B cell (primary cell): ENCODE measurements at regions not wholly inside any gene's neighbourhood (a gene's known extent, or its start where the extent isn't known, plus 50 kb on each side); places are given as distances from the start of the nearest gene placed in this dataset.

Experiments
- ATAC-seq: fragments of 200-7000 bp; cut with Tn5 transposase; one replicate; pipeline ENCODE4 v1.10.0; 2021; ENCODE audit warnings: low read depth, mild to moderate bottlenecking, moderate number of reproducible peaks, moderate library complexity
- CTCF ChIA-PET: fragments of 350-600 bp; sonication (Branson Sonifier 250); formaldehyde crosslinking; loops from one replicate; lab custom pipeline; 2021; ENCODE audit warnings: antibody characterized with exemption, inconsistent platforms; lab: Charles Lee
- POLR2A ChIA-PET: fragments of 350-600 bp; sonication (Branson Sonifier 250); formaldehyde crosslinking; loops from one replicate; lab custom pipeline; 2021; ENCODE audit warnings: antibody characterized with exemption; lab: Charles Lee
- DNase-seq: peaks from one replicate; pipeline ENCODE4 v3.0.0; 2013
- H2AFZ ChIP-seq: 2 replicates; pipeline ENCODE4 v1.6.1; 2012; ENCODE audit warnings: mild to moderate bottlenecking, low read depth, low read length; ENCODE audit not compliant: insufficient read depth, poor library complexity, severe bottlenecking
- H3K27ac ChIP-seq, 2 donors: 1 replicate in 1 of 2; 2 replicates in 1 of 2; pipeline ENCODE4 v1.5.1; 2012 to 2013; ENCODE audit warnings: low read length in 2 of 2, mild to moderate bottlenecking in 2 of 2, moderate library complexity in 1 of 2
- H3K27me3 ChIP-seq, 4 experiments: fragments of 200-600 bp in 1 of 4; sonication (generic) in 1 of 4; replicated peaks in 1 of 4; 1 replicate in 2 of 4; 2 replicates in 2 of 4; pipeline versions ENCODE4 v1.6.1 to v1.7.0; 2013 to 2016; ENCODE audit warnings: low read length in 3 of 4, mild to moderate bottlenecking in 2 of 4, mixed read lengths in 1 of 4, moderate library complexity in 1 of 4; ENCODE audit not compliant: insufficient read depth in 4 of 4, control insufficient read depth in 3 of 4; ENCODE audit errors: control extremely low read depth in 1 of 4
- H3K36me3 ChIP-seq, 2 experiments: replicated peaks in 1 of 2; 1 replicate in 1 of 2; 2 replicates in 1 of 2; pipeline versions ENCODE4 v1.6.1 to v1.7.1; 2013; ENCODE audit warnings: low read length in 1 of 2; ENCODE audit not compliant: insufficient read depth in 2 of 2, control insufficient read depth in 1 of 2; ENCODE audit errors: control extremely low read depth in 1 of 2, extremely low read depth in 1 of 2
- H3K4me1 ChIP-seq, 2 donors: fragments of 200-600 bp in 1 of 2; sonication (generic) in 1 of 2; 1 replicate in 1 of 2; 2 replicates in 1 of 2; pipeline versions ENCODE4 v1.5.1 to v1.6.1; 2013 to 2017; ENCODE audit warnings: low read length in 2 of 2; ENCODE audit not compliant: control insufficient read depth in 2 of 2, insufficient read depth in 2 of 2
- H3K4me2 ChIP-seq: replicated peaks from 2 replicates; pipeline ENCODE3; 2012; ENCODE audit warnings: mild to moderate bottlenecking, low read depth, low read length; ENCODE audit not compliant: poor library complexity, severe bottlenecking
- H3K4me3 ChIP-seq, 5 experiments: fragments of 200-600 bp in 1 of 5; sonication (generic) in 1 of 5; 1 replicate in 3 of 5; 2 replicates in 2 of 5; pipeline versions ENCODE4 v1.5.1 to v1.7.0; 2011 to 2016; ENCODE audit warnings: low read length in 4 of 5, mild to moderate bottlenecking in 4 of 5, low read depth in 2 of 5, control low read depth in 1 of 5, moderate library complexity in 1 of 5; ENCODE audit not compliant: insufficient read depth in 1 of 5; ENCODE audit errors: control extremely low read depth in 1 of 5, extremely low read depth in 1 of 5
- H3K79me2 ChIP-seq: fragments of 200-600 bp; sonication (generic); one replicate; pipeline ENCODE4 v1.6.0; 2016; ENCODE audit warnings: low read length; ENCODE audit not compliant: control insufficient read depth, insufficient read depth
- H3K9ac ChIP-seq: fragments of 200-600 bp; sonication (generic); 2 replicates; pipeline ENCODE4 v1.6.1; 2017; ENCODE audit warnings: mild to moderate bottlenecking, low read length, moderate library complexity
- H3K9me3 ChIP-seq, 3 donors: one replicate each; pipeline versions ENCODE4 v1.6.1 to v1.7.1; 2013; ENCODE audit warnings: low read length in 2 of 3; ENCODE audit not compliant: control insufficient read depth in 2 of 3, insufficient read depth in 1 of 3; ENCODE audit errors: control extremely low read depth in 1 of 3
- H4K20me1 ChIP-seq: 2 replicates; pipeline ENCODE4 v1.6.0; 2012; ENCODE audit warnings: mild to moderate bottlenecking, low read length; ENCODE audit not compliant: insufficient read depth, control insufficient read depth, poor library complexity, severe bottlenecking
- H3K27ac Mint-ChIP-seq: one replicate; pipeline ENCODE4 v1.8.0; 2021; ENCODE audit warnings: mixed read lengths
- H3K27me3 Mint-ChIP-seq: one replicate; pipeline ENCODE4 v1.8.0; 2021; ENCODE audit warnings: mixed read lengths
- H3K4me1 Mint-ChIP-seq: one replicate; pipeline ENCODE4 v1.8.0; 2021; ENCODE audit warnings: mixed read lengths
- H3K4me3 Mint-ChIP-seq: one replicate; pipeline ENCODE4 v1.8.0; 2021; ENCODE audit warnings: mixed read lengths
- H3K9me3 Mint-ChIP-seq: one replicate; pipeline ENCODE4 v1.8.0; 2022; ENCODE audit warnings: mixed read lengths; ENCODE audit not compliant: insufficient read depth
- CTCF ChIP-seq: fragments of 200-600 bp; IDR thresholded peaks from one replicate; pipeline ENCODE4 v1.8.0; 2022; ENCODE audit warnings: antibody characterized with exemption, mild to moderate bottlenecking
- EZH2 ChIP-seq: IDR thresholded peaks from 2 replicates; pipeline ENCODE4 v1.6.1; 2012; ENCODE audit warnings: borderline replicate concordance, low read depth, mild to moderate bottlenecking, moderate library complexity, low read length; ENCODE audit not compliant: insufficient read depth, poor library complexity, severe bottlenecking
- WGBS: methylation state at CpG from one replicate; pipeline ENCODE4 v1.1.5; 2013; ENCODE audit warnings: missing lambda C conversion rate; ENCODE audit not compliant: insufficient coverage; 5-methylcytosine and 5-hydroxymethylcytosine counted together
- intact Hi-C: fragments of 100-400 bp; cut with micrococcal nuclease; formaldehyde crosslinking; loops from one replicate; pipeline ENCODE4 v1.10.0; 2022

GRCh38 chr2:175317751-175318150 lies 136.2 kb upstream of the ATP5MC3 start:
- Mint-ChIP-seq H3K27me3 (peaks cover 7% of the 10 kb centered on the region), H3K27ac (no peak overlapping the region), H3K4me3 (no peak overlapping the region), H3K4me1 (no peaks in the 10 kb centered on the region), H3K9me3 (no peaks in the 10 kb centered on the region)
- ATAC-seq: no peak
- ChIA-PET CTCF (interaction anchor here (1.8 kb wide), 1 partner anchor 11 kb away, joined by 5 read pairs; no protein-coding TSS in a partner anchor), POLR2A (no interaction called here)
- no peak overlapping the region for H3K4me2 ChIP-seq
- H3K27me3 ChIP-seq: no peaks in the 10 kb centered on the region
- H3K9ac ChIP-seq: no peak overlapping the region
- H3K79me2 ChIP-seq: no peaks in the 10 kb centered on the region
- H3K4me1 ChIP-seq: no peaks in the 10 kb centered on the region
- no peaks in the 10 kb centered on the region for H3K36me3 ChIP-seq
- TF ChIP-seq CTCF (no peak), EZH2 (no peak)
- DNase-seq: no peak
- H2AFZ ChIP-seq: no peak overlapping the region
- H3K27ac ChIP-seq: no peak overlapping the region
- WGBS: no CpG with 5 or more reads among the region's 2 CpGs
- no peaks in the 10 kb centered on the region for H4K20me1 ChIP-seq
- no peak overlapping the region for H3K4me3 ChIP-seq
- H3K9me3 ChIP-seq: no peaks in the 10 kb centered on the region
- intact Hi-C loops: no loop called here

GRCh38 chr2:175312137-175312536 lies 130.6 kb upstream of the ATP5MC3 start:
- Histone ChIP-seq H4K20me1 (no peaks in the 10 kb centered on the region), H3K4me3 (no peak overlapping the region), H2AFZ (no peak overlapping the region), H3K36me3 (no peaks in the 10 kb centered on the region), H3K9ac (no peak overlapping the region), H3K27ac (no peak overlapping the region), H3K9me3 (no peaks in the 10 kb centered on the region), H3K27me3 (no peaks in the 10 kb centered on the region), H3K4me2 (no peak overlapping the region), H3K79me2 (no peaks in the 10 kb centered on the region), H3K4me1 (no peaks in the 10 kb centered on the region)
- H3K27ac Mint-ChIP-seq: no peak overlapping the region
- ATAC-seq (no peak), DNase-seq (no peak)
- WGBS: no CpG with 5 or more reads among the region's 2 CpGs
- intact Hi-C loops: no loop called here
- TF ChIP-seq EZH2 (no peak), CTCF (no peak)
- CTCF ChIA-PET: no interaction called here
- no peaks in the 10 kb centered on the region for H3K4me1 Mint-ChIP-seq
- H3K9me3 Mint-ChIP-seq: no peaks in the 10 kb centered on the region
- POLR2A ChIA-PET: no interaction called here
- H3K27me3 Mint-ChIP-seq: peaks cover 8% of the 10 kb centered on the region
- H3K4me3 Mint-ChIP-seq: no peak overlapping the region
